WERI-Rb-1 (cell line): ENCODE measurements at regions not wholly inside any gene's neighbourhood (a gene's known extent, or its start where the extent isn't known, plus 50 kb on each side); places are given as distances from the start of the nearest gene placed in this dataset.

Experiments
- DNase-seq: peaks from one replicate; pipeline ENCODE4 v3.0.0-alpha.2; 2020
- H3K27ac ChIP-seq: fragments of 250-450 bp; sonication (Bioruptor Pico); 2 replicates; pipeline ENCODE4 v1.5.1; 2020; ENCODE audit warnings: mild to moderate bottlenecking, moderate library complexity
- H3K27me3 ChIP-seq: fragments of 250-450 bp; sonication (Bioruptor Pico); 2 replicates; pipeline ENCODE4 v1.5.1; 2021; ENCODE audit warnings: mild to moderate bottlenecking, low read depth, moderate library complexity; ENCODE audit not compliant: insufficient read depth, severe bottlenecking
- H3K36me3 ChIP-seq: fragments of 250-450 bp; sonication (Bioruptor Pico); 2 replicates; pipeline ENCODE4 v1.5.1; 2020; ENCODE audit warnings: mild to moderate bottlenecking, moderate library complexity
- H3K4me3 ChIP-seq: 2 replicates; pipeline ENCODE4 v1.5.1; 2011; ENCODE audit warnings: low read depth, mild to moderate bottlenecking, control low read depth, low read length
- H3K9me3 ChIP-seq: fragments of 250-450 bp; sonication (Bioruptor Pico); 2 replicates; pipeline ENCODE4 v1.5.1; 2021; ENCODE audit warnings: mild to moderate bottlenecking, moderate library complexity; ENCODE audit not compliant: severe bottlenecking
- CTCF ChIP-seq: IDR thresholded peaks from 2 replicates; pipeline ENCODE4 v1.5.1; 2011; ENCODE audit warnings: low read depth, mild to moderate bottlenecking, control low read depth, inconsistent platforms, low read length

- no peak overlapping the region for H3K27ac ChIP-seq
- H3K36me3 ChIP-seq: no peaks in the 10 kb centered on the region
- no peak for TF ChIP-seq CTCF
- H3K27me3 ChIP-seq: peaks cover 9% of the 10 kb centered on the region
- DNase-seq: no peak
- no peaks in the 10 kb centered on the region for H3K9me3 ChIP-seq
- H3K4me3 ChIP-seq: no peak overlapping the region
Observed at GRCh38 chr4:108527723-108528122, 92.7 kb upstream of the RPL34 start.

- H3K36me3 ChIP-seq: no peaks in the 10 kb centered on the region
- H3K27ac ChIP-seq: no peak overlapping the region
- no peaks in the 10 kb centered on the region for H3K27me3 ChIP-seq
- H3K9me3 ChIP-seq: no peaks in the 10 kb centered on the region
- TF ChIP-seq CTCF: no peak
- no peak for DNase-seq
- no peak overlapping the region for H3K4me3 ChIP-seq
Observed at GRCh38 chr4:108520807-108521206, 99.6 kb upstream of the RPL34 start.

GRCh38 chr4:108519911-108520601 lies 100.3 kb upstream of the RPL34 start:
- Histone ChIP-seq H3K4me3 (no peak overlapping the region), H3K9me3 (no peaks in the 10 kb centered on the region), H3K27me3 (no peaks in the 10 kb centered on the region), H3K36me3 (no peaks in the 10 kb centered on the region), H3K27ac (no peak overlapping the region)
- no peak for DNase-seq
- TF ChIP-seq CTCF: no peak

- H3K36me3 ChIP-seq: no peaks in the 10 kb centered on the region
- DNase-seq: no peak
- H3K4me3 ChIP-seq: no peak overlapping the region
- no peak for TF ChIP-seq CTCF
- no peak overlapping the region for H3K27ac ChIP-seq
- no peaks in the 10 kb centered on the region for H3K9me3 ChIP-seq
- H3K27me3 ChIP-seq: no peaks in the 10 kb centered on the region
Observed at GRCh38 chr4:108519208-108519833, 101.1 kb upstream of the RPL34 start.

- Histone ChIP-seq H3K9me3 (peaks cover 7% of the 10 kb centered on the region), H3K36me3 (no peaks in the 10 kb centered on the region), H3K27ac (no peak overlapping the region), H3K27me3 (peaks cover 17% of the 10 kb centered on the region), H3K4me3 (no peak overlapping the region)
- peak; percentile 47 for DNase-seq
- TF ChIP-seq CTCF: peak; percentile 59; the same call in 1 of the 2 replicates
Observed at GRCh38 chr4:108512615-108513505, 107.5 kb upstream of the RPL34 start.
